NB4 (cell line): ENCODE measurements at regions not wholly inside any gene's neighbourhood (a gene's known extent, or its start where the extent isn't known, plus 50 kb on each side); places are given as distances from the start of the nearest gene placed in this dataset.

Source experiments
- POLR2A ChIP-seq: IDR thresholded peaks from 2 replicates; pipeline ENCODE4 v1.6.1; 2011; ENCODE audit warnings: mild to moderate bottlenecking; ENCODE audit not compliant: insufficient read length; ENCODE audit errors: extremely low read depth
- TF ChIP-seq, protein P1 (sequence below): IDR thresholded peaks from one replicate; pipeline ENCODE4 v1.5.1; 2012; ENCODE audit warnings: low read depth, low read length

DNA sequence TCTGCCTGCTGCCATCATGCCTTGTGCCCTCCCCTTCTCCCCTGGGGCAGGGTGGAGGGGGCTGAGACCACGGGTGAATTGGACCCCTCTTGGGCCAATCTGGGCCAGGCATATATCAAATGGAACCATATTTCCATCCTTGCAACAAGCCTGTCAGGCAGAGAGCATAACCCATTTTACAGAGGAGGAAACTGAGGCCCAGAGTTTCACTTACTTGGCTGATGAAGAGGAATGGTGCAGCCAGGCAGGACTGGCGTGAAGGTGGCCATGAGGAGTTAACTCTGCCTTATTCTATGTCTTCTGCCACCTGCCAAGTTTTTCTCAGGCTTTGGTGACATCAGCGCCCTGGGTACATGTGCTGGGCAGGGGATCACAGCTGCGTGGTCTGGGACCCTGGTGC lies 155.5 kb upstream of the PCBD1 start:
- no peak for TF ChIP-seq POLR2A
- TF ChIP-seq, protein P1, sequence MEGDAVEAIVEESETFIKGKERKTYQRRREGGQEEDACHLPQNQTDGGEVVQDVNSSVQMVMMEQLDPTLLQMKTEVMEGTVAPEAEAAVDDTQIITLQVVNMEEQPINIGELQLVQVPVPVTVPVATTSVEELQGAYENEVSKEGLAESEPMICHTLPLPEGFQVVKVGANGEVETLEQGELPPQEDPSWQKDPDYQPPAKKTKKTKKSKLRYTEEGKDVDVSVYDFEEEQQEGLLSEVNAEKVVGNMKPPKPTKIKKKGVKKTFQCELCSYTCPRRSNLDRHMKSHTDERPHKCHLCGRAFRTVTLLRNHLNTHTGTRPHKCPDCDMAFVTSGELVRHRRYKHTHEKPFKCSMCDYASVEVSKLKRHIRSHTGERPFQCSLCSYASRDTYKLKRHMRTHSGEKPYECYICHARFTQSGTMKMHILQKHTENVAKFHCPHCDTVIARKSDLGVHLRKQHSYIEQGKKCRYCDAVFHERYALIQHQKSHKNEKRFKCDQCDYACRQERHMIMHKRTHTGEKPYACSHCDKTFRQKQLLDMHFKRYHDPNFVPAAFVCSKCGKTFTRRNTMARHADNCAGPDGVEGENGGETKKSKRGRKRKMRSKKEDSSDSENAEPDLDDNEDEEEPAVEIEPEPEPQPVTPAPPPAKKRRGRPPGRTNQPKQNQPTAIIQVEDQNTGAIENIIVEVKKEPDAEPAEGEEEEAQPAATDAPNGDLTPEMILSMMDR = no peak
